Neural crest cell (in vitro differentiated cells): ENCODE measurements at regions not wholly inside any gene's neighbourhood (a gene's known extent, or its start where the extent isn't known, plus 50 kb on each side); places are given as distances from the start of the nearest gene placed in this dataset.

ENCODE experiments used
- DNase-seq: peaks from one replicate; pipeline ENCODE4 v3.0.0; 2021; ENCODE audit warnings: low read depth, mixed read lengths, low spot score
- H3K27ac Mint-ChIP-seq: one replicate; pipeline ENCODE4 v1.8.0; 2021; ENCODE audit warnings: mild to moderate bottlenecking, mixed read lengths; ENCODE audit not compliant: unreplicated experiment
- H3K27me3 Mint-ChIP-seq: 2 replicates; pipeline ENCODE4 v1.8.0; 2021; ENCODE audit warnings: low read depth, mild to moderate bottlenecking, mixed read lengths
- H3K36me3 Mint-ChIP-seq: 2 replicates; pipeline ENCODE4 v1.8.0; 2021; ENCODE audit warnings: low read depth, mild to moderate bottlenecking, mixed read lengths
- H3K4me1 Mint-ChIP-seq: 2 replicates; pipeline ENCODE4 v1.8.0; 2021; ENCODE audit warnings: mixed read lengths
- H3K4me3 Mint-ChIP-seq: one replicate; pipeline ENCODE4 v1.8.0; 2021; ENCODE audit warnings: mild to moderate bottlenecking, mixed read lengths
- H3K9me3 Mint-ChIP-seq: 2 replicates; pipeline ENCODE4 v1.8.0; 2021; ENCODE audit warnings: mixed read lengths
- CTCF ChIP-seq: fragments of 200-600 bp; sonication (generic); conservative IDR thresholded peaks from 2 replicates; pipeline ENCODE4 v1.5.0; 2021; ENCODE audit warnings: antibody characterized with exemption, mild to moderate bottlenecking

GRCh38 chr6:67884442-67884841 is 750.6 kb upstream of the ADGRB3 start:
- Mint-ChIP-seq H3K4me3 (no peak overlapping the region), H3K9me3 (peaks cover 7% of the 10 kb centered on the region), H3K27me3 (no peaks in the 10 kb centered on the region), H3K27ac (no peak overlapping the region), H3K4me1 (no peaks in the 10 kb centered on the region), H3K36me3 (peaks cover 3% of the 10 kb centered on the region)
- no peak for TF ChIP-seq CTCF
- DNase-seq: no peak

- no peak overlapping the region for H3K27ac Mint-ChIP-seq
- peaks cover 3% of the 10 kb centered on the region for H3K36me3 Mint-ChIP-seq
- DNase-seq: no peak
- TF ChIP-seq CTCF: no peak
- H3K4me1 Mint-ChIP-seq: no peaks in the 10 kb centered on the region
- no peak overlapping the region for H3K4me3 Mint-ChIP-seq
- peaks cover 7% of the 10 kb centered on the region for H3K9me3 Mint-ChIP-seq
- H3K27me3 Mint-ChIP-seq: no peaks in the 10 kb centered on the region
These were observed 751.3 kb upstream of the ADGRB3 start for GRCh38 chr6:67883500-67884366.

GRCh38 chr6:67882436-67883311 is 752.4 kb upstream of the ADGRB3 start:
- no peak overlapping the region for H3K27ac Mint-ChIP-seq
- no peaks in the 10 kb centered on the region for H3K4me1 Mint-ChIP-seq
- H3K36me3 Mint-ChIP-seq: peaks cover 2% of the 10 kb centered on the region
- H3K9me3 Mint-ChIP-seq: peaks cover 1% of the 10 kb centered on the region
- no peak overlapping the region for H3K4me3 Mint-ChIP-seq
- no peak for DNase-seq
- no peak for TF ChIP-seq CTCF
- H3K27me3 Mint-ChIP-seq: no peaks in the 10 kb centered on the region

- H3K27me3 Mint-ChIP-seq: no peaks in the 10 kb centered on the region
These were observed 753.4 kb upstream of the ADGRB3 start for GRCh38 chr6:67881706-67882065.

More at GRCh38 chr6:67881706-67882065, 753.4 kb upstream of the ADGRB3 start:
- Mint-ChIP-seq H3K4me3 (no peak overlapping the region), H3K36me3 (no peaks in the 10 kb centered on the region), H3K9me3 (no peaks in the 10 kb centered on the region), H3K27ac (no peak overlapping the region), H3K4me1 (no peaks in the 10 kb centered on the region)
- no peak for TF ChIP-seq CTCF
- no peak for DNase-seq
